NCI-H1048 (cell line): ENCODE measurements at regions not wholly inside any gene's neighbourhood (a gene's known extent, or its start where the extent isn't known, plus 50 kb on each side); places are given as distances from the start of the nearest gene placed in this dataset.
"Not testable (repeated sequence)": the region's sequence is repeated elsewhere in the genome, so short reads cannot be mapped to it uniquely, and the experiment has no call there.

ENCODE experiments used
- DNase-seq: peaks from one replicate; lab custom pipeline; 2025; lab: John Stamatoyannopoulos, UW

- DNase-seq, result no peak
These were observed 63.8 kb downstream of the TNFAIP2 start for GRCh38 chr14:103186909-103187586.

- DNase-seq, result no peak
These were observed 64.7 kb downstream of the TNFAIP2 start for GRCh38 chr14:103187911-103188310.

- no peak for DNase-seq
These were observed 65.7 kb downstream of the TNFAIP2 start for GRCh38 chr14:103188810-103189480.

GRCh38 chr14:103189481-103190470 is 66.5 kb downstream of the TNFAIP2 start:
- no peak for DNase-seq

- no peak for DNase-seq
These were observed 67.5 kb downstream of the TNFAIP2 start for GRCh38 chr14:103190741-103191140.

- DNase-seq, result no peak
These were observed 68.6 kb downstream of the TNFAIP2 start for GRCh38 chr14:103191844-103192243.

GRCh38 chr14:103192246-103192840 is 69.1 kb downstream of the TNFAIP2 start:
- no peak for DNase-seq

GRCh38 chr14:103192861-103193260 is 69.6 kb downstream of the TNFAIP2 start:
- DNase-seq, result not testable (repeated sequence)

GRCh38 chr14:103193491-103193890 is 70.2 kb downstream of the TNFAIP2 start:
- DNase-seq, result not testable (repeated sequence)

- DNase-seq, result no peak
These were observed 71.2 kb downstream of the TNFAIP2 start for GRCh38 chr14:103194256-103195045.

- DNase-seq, result no peak
These were observed 72.8 kb downstream of the TNFAIP2 start for GRCh38 chr14:103195828-103196615.

GRCh38 chr14:103196716-103197115 is 73.5 kb downstream of the TNFAIP2 start:
- no peak for DNase-seq

- no peak for DNase-seq
These were observed 75.2 kb downstream of the TNFAIP2 start for GRCh38 chr14:103198131-103199105.

GRCh38 chr14:103199124-103199523 is 75.9 kb downstream of the TNFAIP2 start:
- DNase-seq, result no peak

- DNase-seq, result no peak
These were observed 78.5 kb downstream of the TNFAIP2 start for GRCh38 chr14:103201801-103202200.

- DNase-seq, result no peak
These were observed 81.7 kb downstream of the TNFAIP2 start for GRCh38 chr14:103204852-103205540.

- DNase-seq, result no peak
These were observed 82.3 kb downstream of the TNFAIP2 start for GRCh38 chr14:103205541-103205906.

GRCh38 chr14:103206023-103206481 is 82.8 kb downstream of the TNFAIP2 start:
- DNase-seq, result no peak
